IMR-90 (cell line): ENCODE measurements at regions not wholly inside any gene's neighbourhood (a gene's known extent, or its start where the extent isn't known, plus 50 kb on each side); places are given as distances from the start of the nearest gene placed in this dataset.

Experiments used
- ATAC-seq: fragments of 200-7000 bp; cut with Tn5 transposase; 2 replicates; pipeline ENCODE4 v1.9.1; 2020; ENCODE audit warnings: low read depth, mild to moderate bottlenecking, moderate library complexity
- BruUV-seq: library from RNA; stranded (reverse); fragments of 400-500 nt; replicated peaks from 2 replicates; lab custom pipeline; 2021; lab: Mats Ljungman, UMichigan
- CTCF ChIA-PET: fragments of 300-600 bp; formaldehyde crosslinking; extraction: SDS; loops from one replicate; lab custom pipeline; 2021; ENCODE audit warnings: antibody characterized with exemption; lab: Yijun Ruan, JAX
- POLR2A ChIA-PET: fragments of 300-600 bp; sonication (Branson Sonifier 250); formaldehyde crosslinking; loops from one replicate; lab custom pipeline; 2022; ENCODE audit warnings: antibody characterized with exemption; ENCODE audit not compliant: unreplicated experiment; lab: Charles Lee
- DNase-seq: peaks from one replicate; pipeline ENCODE4 v3.0.0; 2013
- H2AFZ ChIP-seq: replicated peaks from 2 replicates; pipeline ENCODE3; 2013; ENCODE audit warnings: low read length, mild to moderate bottlenecking; ENCODE audit not compliant: poor library complexity
- H2AK5ac ChIP-seq: 2 replicates; pipeline ENCODE4 v1.6.1; 2013; ENCODE audit warnings: low read depth, low read length, inconsistent platforms
- H2AK9ac ChIP-seq: replicated peaks from 2 replicates; pipeline ENCODE3; 2013; ENCODE audit warnings: mild to moderate bottlenecking, low read depth, low read length, moderate library complexity; ENCODE audit not compliant: poor library complexity
- H2BK120ac ChIP-seq: 2 replicates; pipeline ENCODE4 v1.6.1; 2013; ENCODE audit warnings: low read depth, low read length, inconsistent platforms
- H2BK15ac ChIP-seq: 3 replicates; pipeline ENCODE4 v1.6.1; 2013; ENCODE audit warnings: low read depth, low read length, inconsistent platforms
- H2BK20ac ChIP-seq: 2 replicates; pipeline ENCODE4 v1.6.1; 2013; ENCODE audit warnings: low read depth, mild to moderate bottlenecking, inconsistent platforms, low read length, moderate library complexity
- H2BK5ac ChIP-seq: 2 replicates; pipeline ENCODE4 v1.6.1; 2013; ENCODE audit warnings: mild to moderate bottlenecking, low read depth, low read length, inconsistent platforms; ENCODE audit not compliant: poor library complexity, severe bottlenecking
- H3K14ac ChIP-seq: replicated peaks from 2 replicates; pipeline ENCODE4 v1.6.1; 2013; ENCODE audit warnings: low read depth, low read length, inconsistent platforms
- H3K18ac ChIP-seq: 2 replicates; pipeline ENCODE4 v1.6.1; 2013; ENCODE audit warnings: low read depth, low read length, control low read depth
- H3K23ac ChIP-seq: 2 replicates; pipeline ENCODE4 v1.6.1; 2013; ENCODE audit warnings: low read depth, low read length, inconsistent platforms
- H3K27ac ChIP-seq: 2 replicates; pipeline ENCODE4 v1.5.1; 2013; ENCODE audit warnings: mild to moderate bottlenecking, control low read depth, low read length; ENCODE audit not compliant: insufficient read depth
- H3K27me3 ChIP-seq: 2 replicates; pipeline ENCODE4 v1.6.1; 2013; ENCODE audit warnings: low read length; ENCODE audit not compliant: control insufficient read depth, insufficient read depth
- H3K36me3 ChIP-seq: 2 replicates; pipeline ENCODE4 v1.6.1; 2013; ENCODE audit warnings: low read length, mixed read lengths; ENCODE audit not compliant: control insufficient read depth, insufficient read depth
- H3K4ac ChIP-seq: 2 replicates; pipeline ENCODE4 v1.6.1; 2013; ENCODE audit warnings: low read depth, low read length, inconsistent platforms
- H3K4me1 ChIP-seq: 2 replicates; pipeline ENCODE4 v1.6.1; 2013; ENCODE audit warnings: low read length, mixed read lengths; ENCODE audit not compliant: control insufficient read depth, insufficient read depth
- H3K4me2 ChIP-seq: 2 replicates; pipeline ENCODE4 v1.6.1; 2013; ENCODE audit warnings: low read depth, mild to moderate bottlenecking, control low read depth, low read length, moderate library complexity
- H3K4me3 ChIP-seq: 2 replicates; pipeline ENCODE4 v1.5.1; 2013; ENCODE audit warnings: low read depth, mild to moderate bottlenecking, control low read depth, low read length, moderate library complexity; ENCODE audit not compliant: insufficient read depth
- H3K56ac ChIP-seq: 2 replicates; pipeline ENCODE4 v1.6.1; 2013; ENCODE audit warnings: low read length, inconsistent platforms; ENCODE audit not compliant: insufficient read depth; ENCODE audit errors: extremely low read depth
- H3K79me1 ChIP-seq, 2 experiments: 2 replicates each; pipeline ENCODE4 v1.6.1; 2013; ENCODE audit warnings: low read length in 2 of 2, inconsistent platforms in 1 of 2, low read depth in 1 of 2
- H3K9ac ChIP-seq: 2 replicates; pipeline ENCODE4 v1.6.1; 2013; ENCODE audit warnings: low read depth, low read length, control low read depth
- H3K9me1 ChIP-seq: 2 replicates; pipeline ENCODE4 v1.6.1; 2013; ENCODE audit warnings: low read length, inconsistent platforms; ENCODE audit not compliant: insufficient read depth
- H3K9me3 ChIP-seq: 2 replicates; pipeline ENCODE4 v1.6.1; 2013; ENCODE audit warnings: low read length; ENCODE audit not compliant: control insufficient read depth, insufficient read depth
- H4K20me1 ChIP-seq: 2 replicates; pipeline ENCODE4 v1.6.1; 2013; ENCODE audit warnings: low read length, inconsistent platforms; ENCODE audit not compliant: insufficient read depth
- H4K5ac ChIP-seq: 2 replicates; pipeline ENCODE4 v1.6.1; 2013; ENCODE audit warnings: mild to moderate bottlenecking, low read depth, low read length, control low read depth
- H4K8ac ChIP-seq, 2 experiments: 2 replicates each; pipeline ENCODE4 v1.6.1; 2013; ENCODE audit warnings: low read depth in 2 of 2, low read length in 2 of 2, control low read depth in 1 of 2, inconsistent platforms in 1 of 2
- H4K91ac ChIP-seq: 2 replicates; pipeline ENCODE4 v1.6.1; 2013; ENCODE audit warnings: low read depth, low read length, inconsistent platforms; ENCODE audit not compliant: insufficient read depth
- BHLHE40 ChIP-seq: fragments of 150-350 bp; IDR thresholded peaks from 2 replicates; pipeline ENCODE4 v1.6.1; 2016; ENCODE audit warnings: mild to moderate bottlenecking, low read depth, low read length
- CEBPB ChIP-seq: IDR thresholded peaks from 2 replicates; pipeline ENCODE4 v1.6.1; 2012; ENCODE audit warnings: low read depth, low read length, improper control_type of control experiment
- CHD1 ChIP-seq: IDR thresholded peaks from 2 replicates; pipeline ENCODE4 v1.6.1; 2012; ENCODE audit warnings: low read depth, low read length, improper control_type of control experiment
- FOS ChIP-seq: fragments of 150-350 bp; IDR thresholded peaks from 2 replicates; pipeline ENCODE4 v1.6.1; 2016; ENCODE audit warnings: low read depth, low read length
- MAFK ChIP-seq: IDR thresholded peaks from 2 replicates; pipeline ENCODE4 v1.6.1; 2012; ENCODE audit warnings: low read depth, low read length, improper control_type of control experiment
- MAZ ChIP-seq: IDR thresholded peaks from 2 replicates; pipeline ENCODE4 v1.6.1; 2012; ENCODE audit warnings: low read depth, mild to moderate bottlenecking, low read length, improper control_type of control experiment, moderate library complexity, borderline replicate concordance
- MXI1 ChIP-seq: IDR thresholded peaks from 2 replicates; pipeline ENCODE4 v1.6.1; 2012; ENCODE audit warnings: low read depth, mild to moderate bottlenecking, low read length, moderate library complexity, borderline replicate concordance
- NFE2L2 ChIP-seq: fragments of 150-350 bp; IDR thresholded peaks from 2 replicates; pipeline ENCODE4 v1.6.1; 2016; ENCODE audit warnings: low read depth, mild to moderate bottlenecking, low read length
- POLR2A ChIP-seq: IDR thresholded peaks from 2 replicates; pipeline ENCODE4 v1.6.1; 2012; ENCODE audit warnings: mild to moderate bottlenecking, low read depth, low read length
- RAD21 ChIP-seq: IDR thresholded peaks from 2 replicates; pipeline ENCODE4 v1.6.1; 2012; ENCODE audit warnings: low read length, improper control_type of control experiment
- RCOR1 ChIP-seq: IDR thresholded peaks from 2 replicates; pipeline ENCODE4 v1.6.1; 2012; ENCODE audit warnings: mild to moderate bottlenecking, low read length, improper control_type of control experiment; ENCODE audit not compliant: insufficient replicate concordance
- RFX5 ChIP-seq: IDR thresholded peaks from 2 replicates; pipeline ENCODE4 v1.8.0; 2012; ENCODE audit warnings: low read depth, mild to moderate bottlenecking, low read length, moderate library complexity
- SMC3 ChIP-seq: fragments of 150-350 bp; IDR thresholded peaks from 2 replicates; pipeline ENCODE4 v1.6.1; 2016; ENCODE audit warnings: low read depth, mild to moderate bottlenecking, antibody characterized with exemption, low read length, moderate library complexity
- WGBS, 2 experiments: methylation state at CpG; one replicate each; pipeline versions ENCODE4 v1.1.5 to v1.1.7; 2013; ENCODE audit warnings: missing lambda C conversion rate in 2 of 2; ENCODE audit not compliant: insufficient read length in 1 of 2; ENCODE audit errors: extremely low coverage in 2 of 2; 5-methylcytosine and 5-hydroxymethylcytosine counted together
- dilution Hi-C: fragments of 300-500 bp; cut with HindIII; formaldehyde crosslinking; loops from one replicate; pipeline ENCODE4 v1.14.3; 2018; ENCODE audit warnings: low sequenced_read_pairs; ENCODE audit not compliant: unreplicated experiment
- in situ Hi-C: fragments of 300-500 bp; cut with MboI; formaldehyde crosslinking; loops from 3 replicates; pipeline ENCODE4 v1.14.3; 2019; ENCODE audit warnings: low sequenced_read_pairs, inconsistent platforms, mixed read lengths
- intact Hi-C: fragments of 100-400 bp; cut with micrococcal nuclease; formaldehyde crosslinking; loops from 2 replicates; pipeline ENCODE4 v1.10.0; 2022
- TF ChIP-seq, protein P1 (sequence below): fragments of 150-350 bp; IDR thresholded peaks from 2 replicates; pipeline ENCODE4 v1.6.1; 2016; ENCODE audit warnings: low read depth, mild to moderate bottlenecking, low read length, moderate library complexity, borderline replicate concordance
- TF ChIP-seq, protein P2 (sequence below): fragments of 150-350 bp; IDR thresholded peaks from 2 replicates; pipeline ENCODE4 v1.6.1; 2017; ENCODE audit warnings: mild to moderate bottlenecking, antibody characterized with exemption, low read length, low read depth
- TF ChIP-seq, protein P3 (sequence below): conservative IDR thresholded peaks from 2 replicates; pipeline ENCODE4 v1.5.1; 2012; ENCODE audit warnings: mild to moderate bottlenecking, low read depth, low read length, improper control_type of control experiment

DNA sequence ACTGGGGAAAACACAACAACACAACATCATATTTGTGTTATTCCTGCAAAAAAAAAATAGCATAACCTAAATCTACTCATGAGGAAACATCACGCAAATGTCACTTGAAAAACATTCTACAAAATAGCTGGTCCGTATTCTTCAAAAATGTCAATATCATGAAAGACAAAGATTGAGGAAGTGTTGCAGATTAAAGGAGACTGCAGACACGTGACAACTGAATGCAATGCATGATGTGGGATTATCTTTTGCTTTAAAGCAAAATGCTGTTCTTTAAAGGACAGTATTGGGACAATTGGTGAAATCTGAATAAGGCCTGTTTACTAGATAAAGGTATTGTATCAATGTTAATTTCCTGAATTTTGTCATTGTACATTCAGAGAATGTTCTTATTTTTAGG lies 157.7 kb downstream of the SMIM20 start:
- no peak overlapping the region for H2BK120ac ChIP-seq
- H2BK5ac ChIP-seq = no peak overlapping the region
- no peak overlapping the region for H2BK15ac ChIP-seq
- H2AK9ac ChIP-seq = no peak overlapping the region
- ATAC-seq (no peak), DNase-seq (no peak)
- CTCF ChIA-PET = no interaction called here
- no peak overlapping the region for H3K4ac ChIP-seq
- no peaks in the 10 kb centered on the region for H3K79me1 ChIP-seq
- no peak overlapping the region for H3K9ac ChIP-seq
- H2BK20ac ChIP-seq = no peak overlapping the region
- H3K4me2 ChIP-seq = no peak overlapping the region
- TF ChIP-seq BHLHE40 (no peak), RCOR1 (no peak), MXI1 (no peak), SMC3 (no peak), CHD1 (no peak), RFX5 (no peak), MAFK (no peak), FOS (no peak), MAZ (no peak), CEBPB (no peak), NFE2L2 (no peak), RAD21 (no peak), POLR2A (no peak)
- TF ChIP-seq, protein P1, sequence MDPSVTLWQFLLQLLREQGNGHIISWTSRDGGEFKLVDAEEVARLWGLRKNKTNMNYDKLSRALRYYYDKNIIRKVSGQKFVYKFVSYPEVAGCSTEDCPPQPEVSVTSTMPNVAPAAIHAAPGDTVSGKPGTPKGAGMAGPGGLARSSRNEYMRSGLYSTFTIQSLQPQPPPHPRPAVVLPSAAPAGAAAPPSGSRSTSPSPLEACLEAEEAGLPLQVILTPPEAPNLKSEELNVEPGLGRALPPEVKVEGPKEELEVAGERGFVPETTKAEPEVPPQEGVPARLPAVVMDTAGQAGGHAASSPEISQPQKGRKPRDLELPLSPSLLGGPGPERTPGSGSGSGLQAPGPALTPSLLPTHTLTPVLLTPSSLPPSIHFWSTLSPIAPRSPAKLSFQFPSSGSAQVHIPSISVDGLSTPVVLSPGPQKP = no peak
- TF ChIP-seq, protein P2, sequence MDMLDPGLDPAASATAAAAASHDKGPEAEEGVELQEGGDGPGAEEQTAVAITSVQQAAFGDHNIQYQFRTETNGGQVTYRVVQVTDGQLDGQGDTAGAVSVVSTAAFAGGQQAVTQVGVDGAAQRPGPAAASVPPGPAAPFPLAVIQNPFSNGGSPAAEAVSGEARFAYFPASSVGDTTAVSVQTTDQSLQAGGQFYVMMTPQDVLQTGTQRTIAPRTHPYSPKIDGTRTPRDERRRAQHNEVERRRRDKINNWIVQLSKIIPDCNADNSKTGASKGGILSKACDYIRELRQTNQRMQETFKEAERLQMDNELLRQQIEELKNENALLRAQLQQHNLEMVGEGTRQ = no peak
- TF ChIP-seq, protein P3, sequence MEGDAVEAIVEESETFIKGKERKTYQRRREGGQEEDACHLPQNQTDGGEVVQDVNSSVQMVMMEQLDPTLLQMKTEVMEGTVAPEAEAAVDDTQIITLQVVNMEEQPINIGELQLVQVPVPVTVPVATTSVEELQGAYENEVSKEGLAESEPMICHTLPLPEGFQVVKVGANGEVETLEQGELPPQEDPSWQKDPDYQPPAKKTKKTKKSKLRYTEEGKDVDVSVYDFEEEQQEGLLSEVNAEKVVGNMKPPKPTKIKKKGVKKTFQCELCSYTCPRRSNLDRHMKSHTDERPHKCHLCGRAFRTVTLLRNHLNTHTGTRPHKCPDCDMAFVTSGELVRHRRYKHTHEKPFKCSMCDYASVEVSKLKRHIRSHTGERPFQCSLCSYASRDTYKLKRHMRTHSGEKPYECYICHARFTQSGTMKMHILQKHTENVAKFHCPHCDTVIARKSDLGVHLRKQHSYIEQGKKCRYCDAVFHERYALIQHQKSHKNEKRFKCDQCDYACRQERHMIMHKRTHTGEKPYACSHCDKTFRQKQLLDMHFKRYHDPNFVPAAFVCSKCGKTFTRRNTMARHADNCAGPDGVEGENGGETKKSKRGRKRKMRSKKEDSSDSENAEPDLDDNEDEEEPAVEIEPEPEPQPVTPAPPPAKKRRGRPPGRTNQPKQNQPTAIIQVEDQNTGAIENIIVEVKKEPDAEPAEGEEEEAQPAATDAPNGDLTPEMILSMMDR = no peak
- H3K27ac ChIP-seq = no peak overlapping the region
- POLR2A ChIA-PET = no interaction called here
- no peaks in the 10 kb centered on the region for H4K20me1 ChIP-seq
- no peak overlapping the region for H3K18ac ChIP-seq
- H3K56ac ChIP-seq = no peak overlapping the region
- in situ Hi-C loops = no loop called here
- no peak overlapping the region for H4K5ac ChIP-seq
- H3K4me3 ChIP-seq = no peak overlapping the region
- no peaks in the 10 kb centered on the region for H3K27me3 ChIP-seq
- H3K14ac ChIP-seq = no peak overlapping the region
- H3K9me1 ChIP-seq = no peaks in the 10 kb centered on the region
- no peaks in the 10 kb centered on the region for H3K9me3 ChIP-seq
- no peak overlapping the region for H2AFZ ChIP-seq
- no peak overlapping the region for H4K91ac ChIP-seq
- intact Hi-C loops = no loop called here
- no peak overlapping the region for H4K8ac ChIP-seq
- no peak overlapping the region for H2AK5ac ChIP-seq
- dilution Hi-C loops = no loop called here
- no CpG with 5 or more reads among the region's 3 CpGs for WGBS, 2 experiments
- no peak overlapping the region for H3K23ac ChIP-seq
- BruUV-seq = no TSS peak
- no peaks in the 10 kb centered on the region for H3K36me3 ChIP-seq
- no peaks in the 10 kb centered on the region; the same call in 1 of the 2 replicates for H3K4me1 ChIP-seq
